Tibial nerve (tissue), 4 donors: ENCODE measurements at regions not wholly inside any gene's neighbourhood (a gene's known extent, or its start where the extent isn't known, plus 50 kb on each side); places are given as distances from the start of the nearest gene placed in this dataset.
A peak's percentile ranks its signal among the peaks of the same experiment; 100 is the strongest.

Experiments
- DNase-seq, 2 donors: peaks; one replicate each; pipeline ENCODE4 v3.0.0-alpha.2; 2019; ENCODE audit warnings: low spot score in 2 of 2
- H3K27ac ChIP-seq, 4 donors: fragments of 200-600 bp; sonication (generic) in 3 of 4; one replicate each; pipeline ENCODE4 v1.5.1; 2017 to 2019; ENCODE audit warnings: mild to moderate bottlenecking in 1 of 4
- H3K27me3 ChIP-seq, 2 donors: fragments of 200-600 bp; sonication (generic) in 1 of 2; one replicate each; pipeline versions ENCODE4 v1.5.1 to v1.6.0; 2017 to 2019
- H3K36me3 ChIP-seq, 3 donors: fragments of 200-600 bp; sonication (generic); one replicate each; pipeline ENCODE4 v1.5.1; 2018 to 2019
- H3K4me1 ChIP-seq, 4 donors: fragments of 200-600 bp; sonication (generic) in 3 of 4; one replicate each; pipeline ENCODE4 v1.5.1; 2017 to 2019
- H3K4me3 ChIP-seq, 4 donors: fragments of 200-600 bp; sonication (generic) in 3 of 4; one replicate each; pipeline ENCODE4 v1.5.1; 2017 to 2019; ENCODE audit warnings: mild to moderate bottlenecking in 1 of 4, moderate library complexity in 1 of 4
- H3K9me3 ChIP-seq, 4 donors: fragments of 200-600 bp; sonication (generic) in 3 of 4; one replicate each; pipeline ENCODE4 v1.5.1; 2017 to 2019
- EP300 ChIP-seq, 2 donors: sonication (generic); formaldehyde crosslinking; IDR thresholded peaks; one replicate each; pipeline ENCODE4 v1.6.1; 2017; ENCODE audit warnings: antibody characterized with exemption in 2 of 2, mild to moderate bottlenecking in 1 of 2
- POLR2A ChIP-seq, 2 donors: fragments of 450-650 bp; IDR thresholded peaks; one replicate each; pipeline ENCODE4 v1.6.1; 2017; ENCODE audit warnings: antibody characterized with exemption in 2 of 2, mild to moderate bottlenecking in 2 of 2, moderate library complexity in 2 of 2
- WGBS, 2 donors: methylation state at CpG; one replicate each; pipeline ENCODE4 v1.1.5; 2018; 5-methylcytosine and 5-hydroxymethylcytosine counted together
- TF ChIP-seq, protein P1 (sequence below), 5 experiments: fragments of 200-600 bp in 3 of 5; fragments of 450-650 bp in 2 of 5; sonication (generic) in 3 of 5; IDR thresholded peaks; one replicate each; pipeline ENCODE4 v1.5.1; 2016 to 2019; ENCODE audit warnings: antibody characterized with exemption in 5 of 5, mild to moderate bottlenecking in 3 of 5, moderate library complexity in 2 of 5

DNA sequence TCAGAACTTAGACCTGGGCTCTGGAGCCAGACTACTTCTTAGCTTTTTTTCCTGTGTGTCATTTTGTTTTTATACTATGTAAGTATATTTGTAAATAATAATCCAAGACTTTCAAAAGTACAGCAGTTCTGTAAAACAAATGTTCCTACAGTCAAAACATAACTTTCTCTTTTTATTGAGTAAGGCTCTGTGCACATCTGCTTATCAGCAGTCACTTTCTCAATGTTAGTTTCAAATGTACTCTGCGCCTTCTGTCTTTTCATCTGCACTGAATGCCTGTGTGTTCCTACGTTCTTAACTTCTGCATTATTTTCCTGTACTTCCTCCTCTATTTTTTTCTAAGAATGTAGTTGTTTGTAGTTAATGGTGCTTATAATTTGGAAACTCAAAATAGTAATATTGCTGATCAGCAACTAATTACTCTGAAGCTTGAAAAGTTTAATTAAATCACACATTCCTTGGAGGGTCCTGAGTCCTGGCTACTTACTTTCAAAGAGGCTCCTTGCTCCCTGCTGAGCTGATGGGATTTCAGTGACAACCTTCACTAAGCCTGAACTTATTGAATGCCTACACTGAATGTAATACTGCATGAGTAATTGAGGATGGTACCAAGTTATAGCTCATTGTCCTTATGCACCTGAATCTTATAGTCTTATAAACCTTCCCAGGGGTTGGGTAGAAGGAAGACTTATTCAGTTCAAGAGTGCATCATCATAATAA is 329.9 kb downstream of the KCNJ2 start:
- TF ChIP-seq EP300 (IDR thresholded peaks at IDR 0.05): peak in 1 of 2 donors; percentile 44
- TF ChIP-seq, protein P1, sequence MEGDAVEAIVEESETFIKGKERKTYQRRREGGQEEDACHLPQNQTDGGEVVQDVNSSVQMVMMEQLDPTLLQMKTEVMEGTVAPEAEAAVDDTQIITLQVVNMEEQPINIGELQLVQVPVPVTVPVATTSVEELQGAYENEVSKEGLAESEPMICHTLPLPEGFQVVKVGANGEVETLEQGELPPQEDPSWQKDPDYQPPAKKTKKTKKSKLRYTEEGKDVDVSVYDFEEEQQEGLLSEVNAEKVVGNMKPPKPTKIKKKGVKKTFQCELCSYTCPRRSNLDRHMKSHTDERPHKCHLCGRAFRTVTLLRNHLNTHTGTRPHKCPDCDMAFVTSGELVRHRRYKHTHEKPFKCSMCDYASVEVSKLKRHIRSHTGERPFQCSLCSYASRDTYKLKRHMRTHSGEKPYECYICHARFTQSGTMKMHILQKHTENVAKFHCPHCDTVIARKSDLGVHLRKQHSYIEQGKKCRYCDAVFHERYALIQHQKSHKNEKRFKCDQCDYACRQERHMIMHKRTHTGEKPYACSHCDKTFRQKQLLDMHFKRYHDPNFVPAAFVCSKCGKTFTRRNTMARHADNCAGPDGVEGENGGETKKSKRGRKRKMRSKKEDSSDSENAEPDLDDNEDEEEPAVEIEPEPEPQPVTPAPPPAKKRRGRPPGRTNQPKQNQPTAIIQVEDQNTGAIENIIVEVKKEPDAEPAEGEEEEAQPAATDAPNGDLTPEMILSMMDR (IDR thresholded peaks at IDR 0.05): no peak
- no peak for TF ChIP-seq POLR2A (IDR thresholded peaks at IDR 0.05)
- 34 to 39% methylated on average over 2 of the region's 2 CpGs for WGBS, 2 donors
- no peaks in the 10 kb centered on the region for H3K27me3 ChIP-seq

DNA sequence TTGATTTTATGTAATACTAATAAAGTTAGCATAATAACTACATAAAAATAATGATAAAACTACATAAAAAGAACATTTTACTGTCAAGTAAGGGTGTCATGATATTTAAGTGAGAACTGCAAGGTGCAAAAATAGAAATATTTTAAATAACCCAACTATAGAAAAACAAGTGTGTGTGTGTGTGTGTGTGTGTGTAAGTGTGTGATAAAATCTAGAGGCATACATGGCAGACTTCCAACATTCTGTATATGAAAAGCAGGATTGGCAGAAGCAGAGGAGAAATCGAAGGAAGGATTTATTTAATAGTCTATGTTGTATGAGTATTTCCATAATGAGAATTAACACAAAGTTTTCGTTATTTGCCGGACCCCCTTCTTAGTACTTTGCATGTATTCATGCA is 334.1 kb downstream of the KCNJ2 start:
- Histone ChIP-seq H3K9me3 (no peaks in the 10 kb centered on the region), H3K27me3 (no peaks in the 10 kb centered on the region), H3K4me1 (peaks cover 0 to 6% (median 0%) of the 10 kb centered on the region in 4 donors), H3K27ac (no peak overlapping the region), H3K4me3 (no peak overlapping the region), H3K36me3 (no peaks in the 10 kb centered on the region)
- DNase-seq: no peak
- 69 to 88% methylated on average over 3 of the region's 3 CpGs for WGBS, 2 donors
- TF ChIP-seq EP300 (IDR thresholded peaks at IDR 0.05) (no peak), POLR2A (IDR thresholded peaks at IDR 0.05) (no peak)
- TF ChIP-seq, protein P1 (IDR thresholded peaks at IDR 0.05): no peak

More for the DNA sequence above, 329.9 kb downstream of the KCNJ2 start:
- DNase-seq: no peak
- Histone ChIP-seq H3K4me1 (peaks cover 0 to 20% (median 2%) of the 10 kb centered on the region in 4 donors), H3K36me3 (no peaks in the 10 kb centered on the region), H3K27ac (peak overlapping the region in 1 of 4 donors; percentile 11), H3K9me3 (no peaks in the 10 kb centered on the region), H3K4me3 (no peak overlapping the region)

DNA sequence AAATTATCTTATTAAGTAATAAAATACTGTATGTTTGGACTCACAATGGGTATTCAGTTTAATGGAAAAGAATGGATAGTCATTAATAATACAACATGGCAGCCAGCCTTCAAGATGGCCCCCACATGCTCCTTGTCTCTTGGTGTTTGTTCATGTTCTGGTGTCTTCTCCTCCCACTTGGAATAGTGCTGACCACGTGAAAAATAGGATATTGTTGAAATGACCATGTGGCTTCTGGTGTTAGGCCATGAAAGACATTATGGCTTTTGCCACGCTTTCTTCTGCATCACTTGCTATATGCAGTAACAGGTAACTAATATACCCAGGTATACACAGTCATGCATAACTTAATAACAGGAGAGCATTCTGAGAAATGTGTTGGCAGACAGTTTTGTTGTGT is 341.0 kb downstream of the KCNJ2 start:
- Histone ChIP-seq H3K4me1 (no peaks in the 10 kb centered on the region), H3K4me3 (no peak overlapping the region), H3K27ac (no peak overlapping the region), H3K27me3 (no peaks in the 10 kb centered on the region), H3K9me3 (no peaks in the 10 kb centered on the region), H3K36me3 (no peaks in the 10 kb centered on the region)
- no peak for TF ChIP-seq POLR2A (IDR thresholded peaks at IDR 0.05)
- TF ChIP-seq, protein P1 (IDR thresholded peaks at IDR 0.05): no peak
- no peak for TF ChIP-seq EP300 (IDR thresholded peaks at IDR 0.05)
- no peak for DNase-seq
- 75 to 87% methylated on average over 2 of the region's 2 CpGs for WGBS, 2 donors

DNA sequence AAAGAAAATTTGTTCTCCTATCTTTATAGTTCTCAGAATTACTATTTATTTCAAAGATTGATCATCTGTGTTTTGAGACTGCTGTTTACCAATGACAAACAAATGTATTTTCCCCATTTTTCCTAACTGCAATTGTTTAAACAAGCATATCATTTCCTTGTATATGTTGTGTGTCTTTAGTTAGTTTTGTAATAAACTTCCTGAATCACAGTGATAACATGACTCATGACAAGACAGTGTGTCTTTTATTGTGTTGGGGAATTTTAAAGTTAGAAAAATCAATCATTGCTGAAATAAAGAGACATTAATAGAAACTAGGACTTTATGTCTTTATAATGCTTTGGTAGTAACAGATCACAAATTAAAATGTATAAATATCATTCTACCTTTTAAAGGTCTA is 348.5 kb downstream of the KCNJ2 start:
- DNase-seq: no peak
- Histone ChIP-seq H3K9me3 (no peaks in the 10 kb centered on the region), H3K36me3 (no peaks in the 10 kb centered on the region), H3K27ac (no peak overlapping the region), H3K4me1 (no peaks in the 10 kb centered on the region), H3K27me3 (no peaks in the 10 kb centered on the region), H3K4me3 (no peak overlapping the region)
- TF ChIP-seq, protein P1 (IDR thresholded peaks at IDR 0.05): no peak
- no peak for TF ChIP-seq POLR2A (IDR thresholded peaks at IDR 0.05)
- no peak for TF ChIP-seq EP300 (IDR thresholded peaks at IDR 0.05)

DNA sequence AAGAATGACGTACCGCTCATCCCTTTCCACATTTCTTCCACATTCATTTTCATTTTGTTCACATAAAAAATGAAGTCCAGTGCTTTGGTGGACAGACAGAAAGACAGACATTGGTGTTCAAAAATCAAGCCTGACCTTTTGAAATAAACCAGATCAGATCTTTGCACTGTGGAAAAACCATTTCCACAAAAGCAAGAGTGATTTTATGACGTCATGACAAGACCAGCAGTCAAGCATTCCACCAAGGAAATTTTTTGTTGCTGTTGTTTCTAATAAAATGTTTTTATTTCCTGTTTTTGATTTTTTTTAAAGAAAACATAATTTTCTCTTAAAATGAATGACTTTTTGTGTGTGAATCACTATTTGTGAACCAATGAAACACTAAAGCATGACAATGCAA is 350.0 kb downstream of the KCNJ2 start:
- no peak for DNase-seq
- H3K27ac ChIP-seq: no peak overlapping the region
- WGBS, 2 donors: 82% methylated on average over 3 of the region's 3 CpGs
- H3K36me3 ChIP-seq: no peaks in the 10 kb centered on the region
- no peak overlapping the region for H3K4me3 ChIP-seq
- H3K27me3 ChIP-seq: no peaks in the 10 kb centered on the region
- no peaks in the 10 kb centered on the region for H3K4me1 ChIP-seq
- TF ChIP-seq POLR2A (IDR thresholded peaks at IDR 0.05) (no peak), EP300 (IDR thresholded peaks at IDR 0.05) (no peak)
- TF ChIP-seq, protein P1 (IDR thresholded peaks at IDR 0.05): no peak
- H3K9me3 ChIP-seq: no peaks in the 10 kb centered on the region
